ENCODE measurements at regions not wholly inside any gene's neighbourhood (a gene's known extent, or its start where the extent isn't known, plus 50 kb on each side); places are given as distances from the start of the nearest gene placed in this dataset.

DNA sequence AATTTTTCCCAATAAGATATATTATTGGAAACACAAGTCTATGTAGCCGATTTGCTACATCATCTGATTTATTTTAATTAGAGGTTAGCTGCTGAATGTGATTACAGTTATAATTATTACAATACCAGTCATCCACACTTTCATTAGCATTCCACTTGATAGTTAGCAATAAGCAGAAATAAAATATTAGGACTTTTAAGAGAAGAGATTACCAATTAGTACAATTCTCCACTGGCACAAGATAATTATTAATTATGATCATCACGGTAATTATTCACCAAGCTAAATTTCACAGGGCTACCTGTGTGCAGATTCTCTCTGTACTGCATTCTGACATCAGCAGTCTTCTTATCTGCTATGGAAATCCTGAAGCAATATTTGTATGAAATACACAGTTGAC is 474.7 kb downstream of the TLE4 start:
- TF ChIP-seq, protein P1, sequence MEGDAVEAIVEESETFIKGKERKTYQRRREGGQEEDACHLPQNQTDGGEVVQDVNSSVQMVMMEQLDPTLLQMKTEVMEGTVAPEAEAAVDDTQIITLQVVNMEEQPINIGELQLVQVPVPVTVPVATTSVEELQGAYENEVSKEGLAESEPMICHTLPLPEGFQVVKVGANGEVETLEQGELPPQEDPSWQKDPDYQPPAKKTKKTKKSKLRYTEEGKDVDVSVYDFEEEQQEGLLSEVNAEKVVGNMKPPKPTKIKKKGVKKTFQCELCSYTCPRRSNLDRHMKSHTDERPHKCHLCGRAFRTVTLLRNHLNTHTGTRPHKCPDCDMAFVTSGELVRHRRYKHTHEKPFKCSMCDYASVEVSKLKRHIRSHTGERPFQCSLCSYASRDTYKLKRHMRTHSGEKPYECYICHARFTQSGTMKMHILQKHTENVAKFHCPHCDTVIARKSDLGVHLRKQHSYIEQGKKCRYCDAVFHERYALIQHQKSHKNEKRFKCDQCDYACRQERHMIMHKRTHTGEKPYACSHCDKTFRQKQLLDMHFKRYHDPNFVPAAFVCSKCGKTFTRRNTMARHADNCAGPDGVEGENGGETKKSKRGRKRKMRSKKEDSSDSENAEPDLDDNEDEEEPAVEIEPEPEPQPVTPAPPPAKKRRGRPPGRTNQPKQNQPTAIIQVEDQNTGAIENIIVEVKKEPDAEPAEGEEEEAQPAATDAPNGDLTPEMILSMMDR (IDR thresholded peaks at IDR 0.05) = no peak
- TF ChIP-seq POLR2A (IDR thresholded peaks at IDR 0.05) = no peak

Measured in upper lobe of left lung (tissue), 4 donors.